NOMO-1 treated with DMSO at 0.1 percent for 48 hours (cell line): ENCODE measurements at regions not wholly inside any gene's neighbourhood (a gene's known extent, or its start where the extent isn't known, plus 50 kb on each side); places are given as distances from the start of the nearest gene placed in this dataset.
A peak's percentile ranks its signal among the peaks of the same experiment; 100 is the strongest.

Experiments
- DNase-seq: peaks from one replicate; lab custom pipeline; 2025; ENCODE audit not compliant: unreplicated experiment; lab: John Stamatoyannopoulos, UW

DNA sequence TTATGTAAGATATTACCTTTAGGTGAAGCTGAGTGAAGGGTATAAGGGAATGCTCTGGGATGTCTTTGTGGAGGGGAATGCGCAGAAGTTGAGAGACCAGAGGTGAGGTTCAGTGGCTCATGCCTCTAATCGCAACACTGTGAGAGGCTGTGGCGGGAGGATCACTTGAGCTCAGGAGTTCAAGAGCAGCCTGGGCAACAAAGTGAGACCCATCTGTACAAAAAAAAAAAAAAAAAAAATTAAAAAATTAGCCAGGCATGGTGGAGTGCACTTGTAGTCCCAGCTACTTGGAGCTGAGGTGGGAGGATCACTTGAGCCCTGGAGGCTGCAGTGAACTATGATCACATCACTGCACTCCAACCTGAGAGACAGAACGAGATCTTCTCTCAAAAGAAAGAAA, 57.3 kb upstream of the SP3 start:
- DNase-seq = no peak

DNA sequence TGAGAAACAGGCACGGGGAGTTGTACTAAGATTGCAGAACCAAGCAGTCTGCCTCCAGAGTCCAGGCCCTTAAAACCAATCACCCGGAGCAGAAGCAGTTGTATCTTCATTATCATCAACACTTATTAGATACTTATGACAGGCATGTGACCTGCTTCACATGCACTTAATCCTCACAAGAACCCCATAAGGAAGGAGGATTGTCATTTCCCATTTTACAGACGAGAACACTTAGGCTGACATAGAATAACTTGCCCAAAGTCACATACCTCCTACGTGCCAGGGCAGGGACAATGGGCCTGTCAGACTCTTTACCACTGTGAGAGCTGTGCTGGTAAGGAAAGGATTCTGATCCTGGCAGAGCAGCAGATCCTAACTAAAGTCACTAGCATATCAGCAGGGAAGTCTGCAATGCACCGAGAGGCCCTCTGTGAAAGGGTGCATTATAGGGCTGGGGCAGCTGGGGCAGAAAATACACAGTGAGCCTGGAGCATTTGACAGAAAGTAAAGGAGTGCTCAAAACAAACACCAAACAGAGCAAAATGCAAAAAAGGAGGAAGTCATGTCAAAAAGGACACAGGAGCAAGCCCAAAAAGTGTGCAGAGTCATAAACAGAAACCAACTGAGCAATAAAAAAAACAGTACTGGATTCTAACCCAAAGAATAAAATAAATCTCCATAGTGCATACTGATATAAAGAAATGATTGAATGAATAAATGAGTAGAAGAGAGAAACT, 55.9 kb upstream of the SP3 start:
- peak; percentile 35 for DNase-seq

DNA sequence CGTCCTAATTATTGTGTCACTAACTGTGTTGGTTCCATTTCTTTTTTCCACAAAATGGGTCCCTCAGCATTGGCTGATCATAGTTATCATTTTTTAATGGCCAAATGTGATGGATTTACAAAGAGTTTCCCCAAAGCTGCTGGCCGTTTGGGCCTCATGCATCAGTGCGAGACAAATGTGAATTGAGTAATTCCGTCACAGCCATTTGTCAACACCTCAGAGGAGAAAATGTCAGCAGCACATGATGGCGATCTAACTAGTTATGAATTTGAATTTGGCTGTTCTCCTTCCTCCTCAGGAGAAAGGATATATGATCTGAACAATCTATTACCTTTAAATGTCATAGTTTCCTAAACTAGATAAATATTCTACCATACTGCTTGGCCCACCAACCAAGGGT, 54.9 kb upstream of the SP3 start:
- no peak for DNase-seq

DNA sequence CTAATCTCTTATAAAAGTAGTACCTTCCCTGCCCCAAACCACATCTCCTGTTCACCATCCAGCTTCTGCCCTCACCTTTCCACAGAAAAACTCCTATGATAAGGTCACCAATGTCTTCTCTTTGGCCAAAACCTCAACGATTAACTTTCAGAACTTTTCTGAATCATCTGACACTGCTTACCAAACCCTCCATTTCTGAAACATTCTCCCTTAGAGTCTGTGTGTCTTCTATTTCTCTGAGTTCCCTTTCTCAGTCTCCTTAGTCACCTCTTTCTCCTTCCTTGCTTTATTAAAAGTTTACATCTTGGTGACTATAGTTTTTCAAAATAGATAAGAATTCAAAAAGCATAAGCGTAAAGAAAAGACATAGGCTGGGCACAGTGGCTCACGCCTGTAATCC, 51.3 kb upstream of the SP3 start:
- no peak for DNase-seq

DNA sequence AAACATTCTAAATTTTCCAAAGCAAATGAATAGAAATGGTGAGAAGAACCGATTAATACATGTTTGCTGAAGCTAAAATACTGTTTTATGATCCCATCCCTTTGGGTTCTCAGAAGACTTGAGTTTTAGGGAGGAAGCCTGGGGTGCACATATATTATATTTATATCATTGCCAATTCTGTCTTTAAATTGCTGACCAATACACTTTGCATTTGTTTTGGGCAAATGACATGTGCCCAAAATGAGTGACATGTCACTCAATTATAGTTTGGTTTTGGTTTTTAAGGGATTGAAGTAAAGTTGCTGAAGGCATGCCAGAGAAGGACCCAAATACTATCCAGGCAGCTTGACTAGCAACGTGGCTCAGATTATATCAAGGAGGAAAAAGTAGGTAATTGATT, 50.3 kb upstream of the SP3 start:
- DNase-seq = no peak
